IMR-90 (cell line): ENCODE measurements at regions not wholly inside any gene's neighbourhood (a gene's known extent, or its start where the extent isn't known, plus 50 kb on each side); places are given as distances from the start of the nearest gene placed in this dataset.

Experiments
- ATAC-seq: fragments of 200-7000 bp; cut with Tn5 transposase; 2 replicates; pipeline ENCODE4 v1.9.1; 2020; ENCODE audit warnings: low read depth, mild to moderate bottlenecking, moderate library complexity
- BruUV-seq: library from RNA; stranded (reverse); fragments of 400-500 nt; replicated peaks from 2 replicates; lab custom pipeline; 2021; lab: Mats Ljungman, UMichigan
- CTCF ChIA-PET: fragments of 300-600 bp; formaldehyde crosslinking; extraction: SDS; loops from one replicate; lab custom pipeline; 2021; ENCODE audit warnings: antibody characterized with exemption; lab: Yijun Ruan, JAX
- POLR2A ChIA-PET: fragments of 300-600 bp; sonication (Branson Sonifier 250); formaldehyde crosslinking; loops from one replicate; lab custom pipeline; 2022; ENCODE audit warnings: antibody characterized with exemption; ENCODE audit not compliant: unreplicated experiment; lab: Charles Lee
- DNase-seq: peaks from one replicate; pipeline ENCODE4 v3.0.0; 2013
- H2AFZ ChIP-seq: replicated peaks from 2 replicates; pipeline ENCODE3; 2013; ENCODE audit warnings: low read length, mild to moderate bottlenecking; ENCODE audit not compliant: poor library complexity
- H2AK5ac ChIP-seq: 2 replicates; pipeline ENCODE4 v1.6.1; 2013; ENCODE audit warnings: low read depth, low read length, inconsistent platforms
- H2AK9ac ChIP-seq: replicated peaks from 2 replicates; pipeline ENCODE3; 2013; ENCODE audit warnings: mild to moderate bottlenecking, low read depth, low read length, moderate library complexity; ENCODE audit not compliant: poor library complexity
- H2BK120ac ChIP-seq: 2 replicates; pipeline ENCODE4 v1.6.1; 2013; ENCODE audit warnings: low read depth, low read length, inconsistent platforms
- H2BK15ac ChIP-seq: 3 replicates; pipeline ENCODE4 v1.6.1; 2013; ENCODE audit warnings: low read depth, low read length, inconsistent platforms
- H2BK20ac ChIP-seq: 2 replicates; pipeline ENCODE4 v1.6.1; 2013; ENCODE audit warnings: low read depth, mild to moderate bottlenecking, inconsistent platforms, low read length, moderate library complexity
- H2BK5ac ChIP-seq: 2 replicates; pipeline ENCODE4 v1.6.1; 2013; ENCODE audit warnings: mild to moderate bottlenecking, low read depth, low read length, inconsistent platforms; ENCODE audit not compliant: poor library complexity, severe bottlenecking
- H3K14ac ChIP-seq: replicated peaks from 2 replicates; pipeline ENCODE4 v1.6.1; 2013; ENCODE audit warnings: low read depth, low read length, inconsistent platforms
- H3K18ac ChIP-seq: 2 replicates; pipeline ENCODE4 v1.6.1; 2013; ENCODE audit warnings: low read depth, low read length, control low read depth
- H3K23ac ChIP-seq: 2 replicates; pipeline ENCODE4 v1.6.1; 2013; ENCODE audit warnings: low read depth, low read length, inconsistent platforms
- H3K27ac ChIP-seq: 2 replicates; pipeline ENCODE4 v1.5.1; 2013; ENCODE audit warnings: mild to moderate bottlenecking, control low read depth, low read length; ENCODE audit not compliant: insufficient read depth
- H3K27me3 ChIP-seq: 2 replicates; pipeline ENCODE4 v1.6.1; 2013; ENCODE audit warnings: low read length; ENCODE audit not compliant: control insufficient read depth, insufficient read depth
- H3K36me3 ChIP-seq: 2 replicates; pipeline ENCODE4 v1.6.1; 2013; ENCODE audit warnings: low read length, mixed read lengths; ENCODE audit not compliant: control insufficient read depth, insufficient read depth
- H3K4ac ChIP-seq: 2 replicates; pipeline ENCODE4 v1.6.1; 2013; ENCODE audit warnings: low read depth, low read length, inconsistent platforms
- H3K4me1 ChIP-seq: 2 replicates; pipeline ENCODE4 v1.6.1; 2013; ENCODE audit warnings: low read length, mixed read lengths; ENCODE audit not compliant: control insufficient read depth, insufficient read depth
- H3K4me2 ChIP-seq: 2 replicates; pipeline ENCODE4 v1.6.1; 2013; ENCODE audit warnings: low read depth, mild to moderate bottlenecking, control low read depth, low read length, moderate library complexity
- H3K4me3 ChIP-seq: 2 replicates; pipeline ENCODE4 v1.5.1; 2013; ENCODE audit warnings: low read depth, mild to moderate bottlenecking, control low read depth, low read length, moderate library complexity; ENCODE audit not compliant: insufficient read depth
- H3K56ac ChIP-seq: 2 replicates; pipeline ENCODE4 v1.6.1; 2013; ENCODE audit warnings: low read length, inconsistent platforms; ENCODE audit not compliant: insufficient read depth; ENCODE audit errors: extremely low read depth
- H3K79me1 ChIP-seq, 2 experiments: 2 replicates each; pipeline ENCODE4 v1.6.1; 2013; ENCODE audit warnings: low read length in 2 of 2, inconsistent platforms in 1 of 2, low read depth in 1 of 2
- H3K9ac ChIP-seq: 2 replicates; pipeline ENCODE4 v1.6.1; 2013; ENCODE audit warnings: low read depth, low read length, control low read depth
- H3K9me1 ChIP-seq: 2 replicates; pipeline ENCODE4 v1.6.1; 2013; ENCODE audit warnings: low read length, inconsistent platforms; ENCODE audit not compliant: insufficient read depth
- H3K9me3 ChIP-seq: 2 replicates; pipeline ENCODE4 v1.6.1; 2013; ENCODE audit warnings: low read length; ENCODE audit not compliant: control insufficient read depth, insufficient read depth
- H4K20me1 ChIP-seq: 2 replicates; pipeline ENCODE4 v1.6.1; 2013; ENCODE audit warnings: low read length, inconsistent platforms; ENCODE audit not compliant: insufficient read depth
- H4K5ac ChIP-seq: 2 replicates; pipeline ENCODE4 v1.6.1; 2013; ENCODE audit warnings: mild to moderate bottlenecking, low read depth, low read length, control low read depth
- H4K8ac ChIP-seq, 2 experiments: 2 replicates each; pipeline ENCODE4 v1.6.1; 2013; ENCODE audit warnings: low read depth in 2 of 2, low read length in 2 of 2, control low read depth in 1 of 2, inconsistent platforms in 1 of 2
- H4K91ac ChIP-seq: 2 replicates; pipeline ENCODE4 v1.6.1; 2013; ENCODE audit warnings: low read depth, low read length, inconsistent platforms; ENCODE audit not compliant: insufficient read depth
- BHLHE40 ChIP-seq: fragments of 150-350 bp; IDR thresholded peaks from 2 replicates; pipeline ENCODE4 v1.6.1; 2016; ENCODE audit warnings: mild to moderate bottlenecking, low read depth, low read length
- MAFK ChIP-seq: IDR thresholded peaks from 2 replicates; pipeline ENCODE4 v1.6.1; 2012; ENCODE audit warnings: low read depth, low read length, improper control_type of control experiment
- RCOR1 ChIP-seq: IDR thresholded peaks from 2 replicates; pipeline ENCODE4 v1.6.1; 2012; ENCODE audit warnings: mild to moderate bottlenecking, low read length, improper control_type of control experiment; ENCODE audit not compliant: insufficient replicate concordance
- SMC3 ChIP-seq: fragments of 150-350 bp; IDR thresholded peaks from 2 replicates; pipeline ENCODE4 v1.6.1; 2016; ENCODE audit warnings: low read depth, mild to moderate bottlenecking, antibody characterized with exemption, low read length, moderate library complexity
- WGBS, 2 experiments: methylation state at CpG; one replicate each; pipeline versions ENCODE4 v1.1.5 to v1.1.7; 2013; ENCODE audit warnings: missing lambda C conversion rate in 2 of 2; ENCODE audit not compliant: insufficient read length in 1 of 2; ENCODE audit errors: extremely low coverage in 2 of 2; 5-methylcytosine and 5-hydroxymethylcytosine counted together
- dilution Hi-C: fragments of 300-500 bp; cut with HindIII; formaldehyde crosslinking; loops from one replicate; pipeline ENCODE4 v1.14.3; 2018; ENCODE audit warnings: low sequenced_read_pairs; ENCODE audit not compliant: unreplicated experiment
- in situ Hi-C: fragments of 300-500 bp; cut with MboI; formaldehyde crosslinking; loops from 3 replicates; pipeline ENCODE4 v1.14.3; 2019; ENCODE audit warnings: low sequenced_read_pairs, inconsistent platforms, mixed read lengths
- intact Hi-C: fragments of 100-400 bp; cut with micrococcal nuclease; formaldehyde crosslinking; loops from 2 replicates; pipeline ENCODE4 v1.10.0; 2022

GRCh38 chr10:131429942-131430341, 118.4 kb upstream of the TCERG1L start:
- Histone ChIP-seq H2BK15ac (no peak overlapping the region), H3K27me3 (no peaks in the 10 kb centered on the region), H3K36me3 (no peaks in the 10 kb centered on the region), H2BK120ac (no peak overlapping the region), H4K91ac (no peak overlapping the region), H3K14ac (no peak overlapping the region), H3K18ac (no peak overlapping the region), H3K79me1 (no peaks in the 10 kb centered on the region), H2AK5ac (no peak overlapping the region), H3K4ac (no peak overlapping the region), H2BK5ac (no peak overlapping the region), H3K9ac (no peak overlapping the region), H2BK20ac (no peak overlapping the region), H3K9me3 (peaks cover 63% of the 10 kb centered on the region), H4K5ac (no peak overlapping the region), H3K23ac (no peak overlapping the region), H4K8ac (no peak overlapping the region), H3K4me2 (no peak overlapping the region), H3K56ac (no peak overlapping the region), H3K9me1 (no peaks in the 10 kb centered on the region), H3K4me1 (no peaks in the 10 kb centered on the region), H3K27ac (no peak overlapping the region), H3K4me3 (no peak overlapping the region), H4K20me1 (no peaks in the 10 kb centered on the region), H2AFZ (no peak overlapping the region), H2AK9ac (no peak overlapping the region)
- no TSS peak for BruUV-seq
- POLR2A ChIA-PET = no interaction called here
- CTCF ChIA-PET = no interaction called here
- ATAC-seq = no peak
- DNase-seq = no peak
- intact Hi-C loops (no loop called here), in situ Hi-C loops (no loop called here), dilution Hi-C loops (no loop called here)
- WGBS, 2 experiments = 31% methylated on average over 3 of the region's 14 CpGs; no CpG with 5 or more reads in 1 of the 2 experiments
- TF ChIP-seq RCOR1 (no peak), SMC3 (no peak), BHLHE40 (no peak), MAFK (no peak)
